ENCODE measurements at regions not wholly inside any gene's neighbourhood (a gene's known extent, or its start where the extent isn't known, plus 50 kb on each side); places are given as distances from the start of the nearest gene placed in this dataset.

GRCh38 chr7:42858570-42858969, 53.3 kb downstream of the C7orf25 start:
- no peak for FAIRE-seq

DNA sequence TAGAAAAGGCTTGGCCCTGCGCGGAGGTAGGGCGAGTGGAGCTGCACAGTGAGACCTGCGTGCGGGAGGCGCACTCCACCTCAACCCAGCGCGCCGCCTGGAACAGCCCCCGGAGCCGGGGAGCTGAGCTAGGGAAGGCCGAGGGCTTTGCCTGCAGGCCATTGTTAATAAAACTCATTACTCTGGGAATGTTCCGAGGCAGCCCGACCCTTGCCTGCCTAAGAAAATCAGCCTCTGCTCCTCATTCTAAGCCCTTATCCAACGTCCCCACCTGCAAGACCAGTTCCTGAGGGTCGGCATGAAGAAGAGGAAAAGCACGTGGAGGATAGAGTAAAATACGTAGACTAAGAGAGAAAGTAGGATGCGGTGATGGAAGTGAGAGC, 55.3 kb downstream of the C7orf25 start:
- FAIRE-seq = no peak

DNA sequence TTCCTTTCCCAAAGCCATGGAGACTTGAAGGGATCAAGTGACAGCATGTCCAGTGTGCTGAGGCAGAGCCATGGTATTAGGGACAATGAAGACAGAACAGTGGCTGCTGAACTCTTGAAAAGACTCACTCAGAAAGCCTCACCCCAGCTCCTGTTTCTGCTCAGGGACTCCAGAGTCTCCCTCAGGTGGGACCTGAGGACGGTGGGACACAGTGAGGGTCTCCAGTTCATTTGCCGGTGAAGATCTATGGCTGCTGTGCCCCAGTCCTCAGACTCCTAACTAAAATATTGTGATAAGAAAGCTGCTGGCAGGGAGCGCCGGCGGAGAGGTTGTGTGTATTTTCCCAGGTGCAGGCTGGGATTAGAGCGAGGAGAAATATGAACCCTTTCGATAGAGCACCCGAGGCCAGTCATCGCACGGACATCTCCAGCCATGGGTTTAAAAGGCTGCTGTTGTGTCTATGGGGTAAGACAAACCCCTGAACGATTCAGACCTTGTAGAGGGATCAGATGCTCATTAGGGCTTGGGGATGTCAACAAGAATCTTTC, 57.2 kb downstream of the C7orf25 start:
- FAIRE-seq = no peak

DNA sequence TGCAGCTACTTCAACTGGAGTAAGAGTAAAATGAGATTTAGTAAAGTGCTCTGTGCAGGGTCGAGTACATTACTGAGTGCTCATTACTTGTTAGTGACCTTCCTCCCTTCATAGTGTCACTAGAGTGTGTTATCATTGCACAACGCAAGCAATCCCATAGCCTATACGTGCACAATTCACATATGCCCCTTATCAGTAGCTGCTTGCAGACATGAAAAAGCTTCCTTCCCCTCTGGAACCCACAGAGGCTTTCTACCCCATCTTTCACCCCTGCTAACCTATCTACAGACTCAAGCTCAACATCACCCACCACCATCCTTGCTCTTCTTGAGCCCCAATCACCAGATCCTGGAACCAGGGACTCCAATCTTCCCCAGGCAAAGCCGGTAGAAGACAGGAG, 59.3 kb downstream of the C7orf25 start:
- no peak for FAIRE-seq

GRCh38 chr7:42843205-42843800, 68.6 kb downstream of the C7orf25 start:
- FAIRE-seq = no peak

DNA sequence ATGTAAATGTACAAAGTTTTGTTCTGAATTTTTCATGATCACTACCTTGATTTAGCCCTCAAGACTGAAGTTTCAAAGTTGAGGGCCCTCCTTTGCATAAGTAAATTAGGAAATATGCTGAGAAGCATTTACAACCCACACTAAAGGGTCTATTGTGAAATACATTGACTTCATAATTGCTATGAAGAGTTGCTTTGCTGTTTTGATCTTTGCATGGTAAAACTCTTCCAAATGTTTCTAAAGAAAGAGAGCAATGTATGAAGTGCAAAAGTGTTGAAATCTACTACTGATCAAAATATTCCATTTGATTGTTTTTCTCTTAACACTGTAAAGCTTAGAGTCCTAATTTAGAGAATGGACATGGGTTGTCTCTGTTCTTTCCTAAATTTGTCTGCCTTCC, 77.2 kb downstream of the C7orf25 start:
- FAIRE-seq = no peak

DNA sequence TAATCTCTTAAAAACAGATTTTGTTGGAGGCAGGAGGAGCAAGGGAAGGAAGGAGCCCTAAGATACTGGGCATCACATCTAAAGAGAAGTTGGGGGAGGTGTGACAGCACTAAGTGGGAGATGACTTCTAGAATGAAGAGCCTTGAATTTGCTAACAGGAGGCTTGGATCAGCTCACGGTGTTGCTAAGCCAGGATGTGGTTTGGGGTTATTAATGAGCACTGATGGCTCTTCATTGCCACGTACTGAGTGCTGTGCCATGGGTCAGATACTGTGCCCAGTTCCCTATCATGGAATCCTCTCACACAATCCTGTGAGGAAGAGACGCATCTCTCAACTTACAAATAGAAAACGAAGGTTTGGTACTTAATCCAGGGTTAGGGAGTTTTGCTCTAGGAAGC, 78.5 kb downstream of the C7orf25 start:
- no peak for FAIRE-seq

DNA sequence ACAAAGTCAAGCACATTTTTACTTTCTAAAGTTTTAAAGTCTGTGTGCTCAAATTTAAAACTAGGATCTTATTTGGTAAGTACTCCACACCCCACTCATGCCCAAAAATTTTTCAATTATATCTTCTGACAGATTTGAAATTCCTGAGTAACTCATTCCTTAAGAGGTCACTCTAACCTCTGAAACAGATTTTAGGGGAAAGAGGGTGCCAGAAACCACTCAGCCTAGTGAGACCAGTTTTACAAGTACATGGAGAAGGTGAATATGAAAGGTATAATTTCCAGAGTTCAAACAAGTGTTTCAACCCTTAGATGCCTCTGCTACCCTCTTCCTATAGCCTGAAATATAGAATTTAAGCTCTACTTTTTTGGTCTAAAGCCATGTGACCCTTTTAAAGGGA, 79.2 kb downstream of the C7orf25 start:
- no peak for FAIRE-seq

- FAIRE-seq = no peak
These were observed 80.0 kb downstream of the C7orf25 start for GRCh38 chr7:42831718-42832522.

- no peak for FAIRE-seq
These were observed 80.7 kb downstream of the C7orf25 start for GRCh38 chr7:42831006-42831717.

- FAIRE-seq = no peak
These were observed 99.1 kb downstream of the C7orf25 start for GRCh38 chr7:42812779-42813178.

- no peak for FAIRE-seq
These were observed 106.3 kb downstream of the C7orf25 start for GRCh38 chr7:42805601-42806000.

GRCh38 chr7:42794673-42795072, 117.2 kb downstream of the C7orf25 start:
- FAIRE-seq = no peak

DNA sequence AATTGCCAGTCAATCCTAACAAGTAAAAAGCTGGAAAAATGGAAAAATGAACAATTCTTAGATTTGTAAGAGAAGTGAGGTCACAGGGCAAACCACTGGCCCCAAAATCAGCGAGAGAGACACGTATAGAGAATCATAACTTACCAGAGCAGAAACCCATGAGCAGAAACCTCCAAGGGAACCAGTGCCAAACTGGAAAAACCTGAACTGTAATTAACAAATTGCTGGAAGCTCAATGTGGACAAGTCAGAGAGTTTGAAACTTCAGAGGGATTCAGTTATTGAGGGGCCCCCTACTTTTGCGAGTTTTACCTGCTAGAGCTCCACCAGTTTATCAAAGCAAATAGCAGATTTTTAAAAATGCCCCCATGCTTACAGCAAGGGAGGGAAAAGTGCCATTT, 119.0 kb downstream of the C7orf25 start:
- FAIRE-seq = no peak

DNA sequence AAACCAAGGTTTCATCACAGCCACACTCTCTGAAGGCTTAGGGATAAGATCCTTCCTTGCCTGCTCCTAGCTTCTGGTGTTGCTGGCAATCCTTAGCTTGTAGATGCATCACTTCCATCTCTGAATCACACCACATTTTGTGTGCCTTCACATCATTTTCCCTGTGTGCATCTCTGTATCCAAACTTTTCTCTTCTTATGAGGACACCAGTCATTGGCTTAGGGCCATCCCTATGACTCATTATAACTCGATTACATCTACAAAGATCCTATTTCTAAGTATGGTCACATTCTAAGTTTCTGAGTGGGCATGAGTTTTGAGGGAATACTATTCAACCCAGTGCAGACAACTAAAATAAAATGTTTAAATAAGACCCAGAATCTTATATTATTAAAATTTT, 121.7 kb downstream of the C7orf25 start:
- no peak for FAIRE-seq

GRCh38 chr7:42774436-42774835, 137.4 kb downstream of the C7orf25 start:
- no peak for FAIRE-seq

DNA sequence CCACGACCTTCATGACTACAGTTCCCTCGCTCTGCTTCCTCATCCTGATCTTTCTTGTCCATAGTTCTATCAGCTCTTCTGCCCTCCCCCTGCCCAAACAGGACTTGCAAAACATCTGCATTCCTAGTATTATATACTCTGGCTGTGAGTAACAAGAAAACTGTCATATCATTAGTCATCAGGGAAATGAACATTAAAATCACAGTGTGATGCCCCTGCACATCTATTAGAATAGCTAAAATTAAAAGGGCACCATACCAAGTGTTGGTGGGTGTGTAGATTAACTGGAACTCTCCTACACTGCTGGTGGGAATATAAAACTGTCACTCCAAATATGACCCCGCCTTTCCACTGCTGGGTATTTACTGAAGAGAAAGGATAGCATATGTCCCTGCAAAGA, 141.8 kb downstream of the C7orf25 start:
- no peak for FAIRE-seq

- no peak for FAIRE-seq
These were observed 143.8 kb downstream of the C7orf25 start for GRCh38 chr7:42768045-42768444.

DNA sequence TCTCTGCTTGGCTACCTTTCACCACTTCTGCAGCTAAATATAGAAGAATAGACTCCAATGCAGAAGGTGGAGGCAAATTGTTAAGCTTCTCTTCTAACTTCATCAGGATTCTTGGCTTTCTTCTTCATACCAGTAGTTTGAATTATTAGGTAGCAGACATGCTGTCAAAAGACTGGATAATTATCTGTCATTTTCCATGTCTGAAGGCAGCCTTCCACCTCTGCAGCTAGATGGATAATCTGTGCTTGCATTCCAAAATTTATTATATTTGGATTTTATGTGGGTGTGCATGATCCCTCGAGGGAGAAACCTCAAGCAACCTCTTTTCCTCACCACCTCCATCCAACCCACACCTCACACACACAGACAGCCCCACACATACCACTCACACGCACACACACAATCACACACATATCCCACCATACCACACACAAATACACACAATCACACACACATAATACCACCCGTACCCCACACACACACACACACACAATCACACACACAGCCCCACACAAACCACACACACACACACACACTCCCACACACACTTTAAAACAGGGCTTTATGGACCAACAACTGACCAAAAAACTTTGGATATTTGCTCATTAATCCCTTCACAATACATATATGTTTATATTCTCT, 145.0 kb downstream of the C7orf25 start:
- no peak for FAIRE-seq

- FAIRE-seq = no peak
These were observed 145.9 kb downstream of the C7orf25 start for GRCh38 chr7:42765931-42766330.

GRCh38 chr7:42763137-42763551, 148.7 kb downstream of the C7orf25 start:
- FAIRE-seq = no peak

- FAIRE-seq = no peak
These were observed 150.4 kb downstream of the C7orf25 start for GRCh38 chr7:42761486-42761885.

DNA sequence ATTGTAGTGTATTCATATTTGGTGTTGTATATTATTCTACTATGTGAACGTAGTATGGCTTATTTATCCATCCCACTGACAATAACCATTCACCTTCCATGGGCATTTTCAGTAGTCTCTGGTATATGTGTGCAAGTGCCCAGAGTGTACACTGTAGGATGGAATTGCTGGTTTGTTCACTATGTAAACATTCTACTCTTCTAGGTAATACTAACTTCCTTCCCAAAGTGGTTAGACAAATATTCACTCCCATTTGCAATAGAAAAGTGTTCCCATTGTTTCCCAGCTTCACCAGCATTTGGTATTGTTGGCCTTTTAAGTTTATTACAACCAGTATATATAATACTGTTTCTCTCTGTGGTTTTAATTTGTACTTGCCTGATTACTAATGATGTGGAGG, 153.7 kb downstream of the C7orf25 start:
- no peak for FAIRE-seq
